WTC11 (cell line): ENCODE measurements at regions not wholly inside any gene's neighbourhood (a gene's known extent, or its start where the extent isn't known, plus 50 kb on each side); places are given as distances from the start of the nearest gene placed in this dataset.

Experiments used
- ATAC-seq: fragments of 200-7000 bp; cut with Tn5 transposase; 2 replicates; pipeline ENCODE4 v1.10.0; 2021; ENCODE audit warnings: mild to moderate bottlenecking, moderate library complexity
- CTCF ChIA-PET: fragments of 300-600 bp; sonication (Branson Sonifier 250); formaldehyde crosslinking; loops from one replicate; lab custom pipeline; 2021; ENCODE audit warnings: antibody characterized with exemption; lab: Charles Lee
- POLR2A ChIA-PET: fragments of 350-600 bp; sonication (Branson Sonifier 250); formaldehyde crosslinking; loops from one replicate; lab custom pipeline; 2021; ENCODE audit warnings: antibody characterized with exemption; lab: Charles Lee
- DNase-seq: peaks from one replicate; pipeline ENCODE4 v3.0.0; 2021; ENCODE audit warnings: low spot score
- H3K27ac Mint-ChIP-seq: 2 replicates; pipeline ENCODE4 v1.8.0; 2021; ENCODE audit warnings: mixed read lengths
- H3K27me3 Mint-ChIP-seq: 2 replicates; pipeline ENCODE4 v1.8.0; 2021; ENCODE audit warnings: low read depth, mild to moderate bottlenecking, moderate library complexity, mixed read lengths
- H3K36me3 Mint-ChIP-seq: 2 replicates; pipeline ENCODE4 v1.8.0; 2021; ENCODE audit warnings: mixed read lengths
- H3K4me1 Mint-ChIP-seq: 2 replicates; pipeline ENCODE4 v1.8.0; 2022; ENCODE audit warnings: mixed read lengths
- H3K4me3 Mint-ChIP-seq: 2 replicates; pipeline ENCODE4 v1.8.0; 2021; ENCODE audit warnings: mild to moderate bottlenecking, moderate library complexity, mixed read lengths
- H3K9me3 Mint-ChIP-seq: 2 replicates; pipeline ENCODE4 v1.8.0; 2021; ENCODE audit warnings: mixed read lengths
- AFF4 ChIP-seq: sonication (generic); formaldehyde crosslinking; IDR thresholded peaks from 2 replicates; pipeline ENCODE4 v1.8.1; 2023; ENCODE audit warnings: mild to moderate bottlenecking, missing genetic modification reagents, borderline replicate concordance
- ATF3 ChIP-seq: sonication (generic); formaldehyde crosslinking; conservative IDR thresholded peaks from 2 replicates; pipeline ENCODE4 v1.8.1; 2022; ENCODE audit warnings: mild to moderate bottlenecking, missing genetic modification reagents
- E2F1 ChIP-seq: sonication (generic); formaldehyde crosslinking; IDR thresholded peaks from 2 replicates; pipeline ENCODE4 v1.8.0; 2022; ENCODE audit warnings: mild to moderate bottlenecking, missing genetic modification reagents
- E2F5 ChIP-seq: sonication (generic); formaldehyde crosslinking; IDR thresholded peaks from 2 replicates; pipeline ENCODE4 v1.8.1; 2022; ENCODE audit warnings: mild to moderate bottlenecking, moderate library complexity, missing genetic modification reagents
- ESRRA ChIP-seq: sonication (generic); formaldehyde crosslinking; IDR thresholded peaks from 2 replicates; pipeline ENCODE4 v1.8.1; 2022; ENCODE audit warnings: mild to moderate bottlenecking, missing genetic modification reagents, borderline replicate concordance
- GRHL2 ChIP-seq: fragments of 250-450 bp; sonication (Bioruptor Pico); IDR thresholded peaks from 2 replicates; pipeline ENCODE4 v1.8.0; 2022; ENCODE audit warnings: mild to moderate bottlenecking, moderate library complexity; ENCODE audit not compliant: insufficient replicate concordance, severe bottlenecking
- IRF2 ChIP-seq: sonication (generic); formaldehyde crosslinking; IDR thresholded peaks from 2 replicates; pipeline ENCODE4 v1.8.0; 2022; ENCODE audit warnings: low read depth, missing genetic modification reagents, borderline replicate concordance
- NFATC4 ChIP-seq: fragments of 250-450 bp; sonication (Bioruptor Pico); IDR thresholded peaks from 2 replicates; pipeline ENCODE4 v1.9.0; 2021; ENCODE audit warnings: mild to moderate bottlenecking
- NR2C2 ChIP-seq: sonication (generic); formaldehyde crosslinking; IDR thresholded peaks from 2 replicates; pipeline ENCODE4 v1.8.0; 2022; ENCODE audit warnings: mild to moderate bottlenecking, missing genetic modification reagents
- PRRX2 ChIP-seq: fragments of 250-450 bp; sonication (Bioruptor Pico); IDR thresholded peaks from 2 replicates; pipeline ENCODE4 v1.8.0; 2021; ENCODE audit warnings: mild to moderate bottlenecking
- SMAD3 ChIP-seq: sonication (generic); formaldehyde crosslinking; IDR thresholded peaks from 2 replicates; pipeline ENCODE4 v1.8.0; 2022; ENCODE audit warnings: missing genetic modification reagents, mild to moderate bottlenecking, borderline replicate concordance
- TEAD1 ChIP-seq: sonication (generic); formaldehyde crosslinking; IDR thresholded peaks from 2 replicates; pipeline ENCODE4 v1.8.0; 2022; ENCODE audit warnings: mild to moderate bottlenecking, missing genetic modification reagents
- ZNF219 ChIP-seq: sonication (generic); formaldehyde crosslinking; IDR thresholded peaks from 2 replicates; pipeline ENCODE4 v1.8.0; 2023; ENCODE audit warnings: missing genetic modification reagents, mild to moderate bottlenecking, borderline replicate concordance
- ZNF232 ChIP-seq: sonication (generic); formaldehyde crosslinking; IDR thresholded peaks from 2 replicates; pipeline ENCODE4 v1.8.0; 2022; ENCODE audit warnings: mild to moderate bottlenecking, missing genetic modification reagents
- ZNF512 ChIP-seq: sonication (generic); formaldehyde crosslinking; IDR thresholded peaks from 2 replicates; pipeline ENCODE4 v1.8.1; 2022; ENCODE audit warnings: missing genetic modification reagents, borderline replicate concordance
- TF ChIP-seq, protein P1 (sequence below): fragments of 250-450 bp; sonication (Bioruptor Pico); IDR thresholded peaks from 2 replicates; pipeline ENCODE4 v2.1.2; 2022; ENCODE audit warnings: mild to moderate bottlenecking, moderate library complexity
- TF ChIP-seq, protein P2 (sequence below): fragments of 250-450 bp; sonication (Bioruptor Pico); IDR thresholded peaks from 2 replicates; pipeline ENCODE4 v1.9.0; 2021; ENCODE audit warnings: mild to moderate bottlenecking

GRCh38 chrX:33324099-33324498, 112.8 kb upstream of the DMD start:
- Mint-ChIP-seq H3K27ac (no peak overlapping the region), H3K9me3 (peaks cover 10% of the 10 kb centered on the region), H3K27me3 (no peaks in the 10 kb centered on the region), H3K36me3 (no peaks in the 10 kb centered on the region), H3K4me1 (peaks cover 6% of the 10 kb centered on the region; the same call in 1 of the 2 replicates), H3K4me3 (no peak overlapping the region)
- ChIA-PET CTCF (no interaction called here), POLR2A (no interaction called here)
- DNase-seq (no peak), ATAC-seq (no peak)
- TF ChIP-seq NFATC4 (CRISPR knock-in tag), result no peak
- no peak for TF ChIP-seq NR2C2
- no peak for TF ChIP-seq E2F1 (CRISPR knock-in tag)
- no peak for TF ChIP-seq PRRX2
- TF ChIP-seq, protein P1, sequence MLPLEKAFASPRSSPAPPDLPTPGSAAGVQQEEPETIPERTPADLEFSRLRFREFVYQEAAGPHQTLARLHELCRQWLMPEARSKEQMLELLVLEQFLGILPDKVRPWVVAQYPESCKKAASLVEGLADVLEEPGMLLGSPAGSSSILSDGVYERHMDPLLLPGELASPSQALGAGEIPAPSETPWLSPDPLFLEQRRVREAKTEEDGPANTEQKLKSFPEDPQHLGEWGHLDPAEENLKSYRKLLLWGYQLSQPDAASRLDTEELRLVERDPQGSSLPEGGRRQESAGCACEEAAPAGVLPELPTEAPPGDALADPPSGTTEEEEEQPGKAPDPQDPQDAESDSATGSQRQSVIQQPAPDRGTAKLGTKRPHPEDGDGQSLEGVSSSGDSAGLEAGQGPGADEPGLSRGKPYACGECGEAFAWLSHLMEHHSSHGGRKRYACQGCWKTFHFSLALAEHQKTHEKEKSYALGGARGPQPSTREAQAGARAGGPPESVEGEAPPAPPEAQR, result no peak
- no peak for TF ChIP-seq IRF2 (CRISPR knock-in tag)
- TF ChIP-seq ESRRA (CRISPR knock-in tag), result no peak
- TF ChIP-seq E2F5 (CRISPR knock-in tag), result no peak
- TF ChIP-seq ZNF232 (CRISPR knock-in tag), result no peak
- no peak for TF ChIP-seq AFF4
- no peak for TF ChIP-seq ZNF219 (CRISPR knock-in tag)
- no peak for TF ChIP-seq ZNF512 (CRISPR knock-in tag)
- no peak for TF ChIP-seq TEAD1 (CRISPR knock-in tag)
- no peak for TF ChIP-seq ATF3
- no peak for TF ChIP-seq GRHL2 (CRISPR knock-in tag)
- TF ChIP-seq SMAD3 (CRISPR knock-in tag), result no peak
- TF ChIP-seq, protein P2, sequence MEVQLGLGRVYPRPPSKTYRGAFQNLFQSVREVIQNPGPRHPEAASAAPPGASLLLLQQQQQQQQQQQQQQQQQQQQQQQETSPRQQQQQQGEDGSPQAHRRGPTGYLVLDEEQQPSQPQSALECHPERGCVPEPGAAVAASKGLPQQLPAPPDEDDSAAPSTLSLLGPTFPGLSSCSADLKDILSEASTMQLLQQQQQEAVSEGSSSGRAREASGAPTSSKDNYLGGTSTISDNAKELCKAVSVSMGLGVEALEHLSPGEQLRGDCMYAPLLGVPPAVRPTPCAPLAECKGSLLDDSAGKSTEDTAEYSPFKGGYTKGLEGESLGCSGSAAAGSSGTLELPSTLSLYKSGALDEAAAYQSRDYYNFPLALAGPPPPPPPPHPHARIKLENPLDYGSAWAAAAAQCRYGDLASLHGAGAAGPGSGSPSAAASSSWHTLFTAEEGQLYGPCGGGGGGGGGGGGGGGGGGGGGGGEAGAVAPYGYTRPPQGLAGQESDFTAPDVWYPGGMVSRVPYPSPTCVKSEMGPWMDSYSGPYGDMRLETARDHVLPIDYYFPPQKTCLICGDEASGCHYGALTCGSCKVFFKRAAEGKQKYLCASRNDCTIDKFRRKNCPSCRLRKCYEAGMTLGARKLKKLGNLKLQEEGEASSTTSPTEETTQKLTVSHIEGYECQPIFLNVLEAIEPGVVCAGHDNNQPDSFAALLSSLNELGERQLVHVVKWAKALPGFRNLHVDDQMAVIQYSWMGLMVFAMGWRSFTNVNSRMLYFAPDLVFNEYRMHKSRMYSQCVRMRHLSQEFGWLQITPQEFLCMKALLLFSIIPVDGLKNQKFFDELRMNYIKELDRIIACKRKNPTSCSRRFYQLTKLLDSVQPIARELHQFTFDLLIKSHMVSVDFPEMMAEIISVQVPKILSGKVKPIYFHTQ (CRISPR knock-in tag), result no peak
